LNCaP clone FGC (cell line): ENCODE measurements at regions not wholly inside any gene's neighbourhood (a gene's known extent, or its start where the extent isn't known, plus 50 kb on each side); places are given as distances from the start of the nearest gene placed in this dataset.

Experiments used
- DNase-seq: peaks from one replicate; pipeline ENCODE4 v3.0.0-alpha.2; 2011; ENCODE audit warnings: low read depth
- H3K4me3 ChIP-seq: 2 replicates; pipeline ENCODE4 v1.5.1; 2011; ENCODE audit warnings: mild to moderate bottlenecking, low read depth, low read length, control low read depth
- TF ChIP-seq, protein P1 (sequence below): IDR thresholded peaks from 2 replicates; pipeline ENCODE4 v1.5.1; 2012; ENCODE audit warnings: mild to moderate bottlenecking; ENCODE audit not compliant: control insufficient read depth, insufficient read depth; ENCODE audit errors: extremely low read depth

DNA sequence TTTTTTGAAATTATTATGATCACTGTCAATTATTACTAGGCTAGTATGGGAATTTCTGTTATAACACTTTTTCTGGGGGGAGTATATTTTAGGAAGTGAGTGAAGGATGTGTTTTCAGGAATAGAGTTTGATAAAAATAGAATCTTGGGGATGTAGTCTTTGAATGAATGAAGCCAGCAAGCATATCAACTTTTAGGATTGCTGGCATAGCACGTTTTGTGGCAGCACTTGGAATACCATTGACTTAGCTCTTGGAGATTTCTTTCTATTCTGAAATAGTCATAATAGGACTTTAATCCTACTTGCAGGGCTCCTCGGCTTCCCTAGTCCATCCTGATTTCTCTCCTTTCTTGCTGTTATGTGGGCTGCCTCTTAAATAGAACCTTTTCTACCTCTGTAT lies 141.6 kb downstream of the DACT1 start:
- TF ChIP-seq, protein P1, sequence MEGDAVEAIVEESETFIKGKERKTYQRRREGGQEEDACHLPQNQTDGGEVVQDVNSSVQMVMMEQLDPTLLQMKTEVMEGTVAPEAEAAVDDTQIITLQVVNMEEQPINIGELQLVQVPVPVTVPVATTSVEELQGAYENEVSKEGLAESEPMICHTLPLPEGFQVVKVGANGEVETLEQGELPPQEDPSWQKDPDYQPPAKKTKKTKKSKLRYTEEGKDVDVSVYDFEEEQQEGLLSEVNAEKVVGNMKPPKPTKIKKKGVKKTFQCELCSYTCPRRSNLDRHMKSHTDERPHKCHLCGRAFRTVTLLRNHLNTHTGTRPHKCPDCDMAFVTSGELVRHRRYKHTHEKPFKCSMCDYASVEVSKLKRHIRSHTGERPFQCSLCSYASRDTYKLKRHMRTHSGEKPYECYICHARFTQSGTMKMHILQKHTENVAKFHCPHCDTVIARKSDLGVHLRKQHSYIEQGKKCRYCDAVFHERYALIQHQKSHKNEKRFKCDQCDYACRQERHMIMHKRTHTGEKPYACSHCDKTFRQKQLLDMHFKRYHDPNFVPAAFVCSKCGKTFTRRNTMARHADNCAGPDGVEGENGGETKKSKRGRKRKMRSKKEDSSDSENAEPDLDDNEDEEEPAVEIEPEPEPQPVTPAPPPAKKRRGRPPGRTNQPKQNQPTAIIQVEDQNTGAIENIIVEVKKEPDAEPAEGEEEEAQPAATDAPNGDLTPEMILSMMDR: no peak
- no peak for DNase-seq
- no peak overlapping the region for H3K4me3 ChIP-seq

DNA sequence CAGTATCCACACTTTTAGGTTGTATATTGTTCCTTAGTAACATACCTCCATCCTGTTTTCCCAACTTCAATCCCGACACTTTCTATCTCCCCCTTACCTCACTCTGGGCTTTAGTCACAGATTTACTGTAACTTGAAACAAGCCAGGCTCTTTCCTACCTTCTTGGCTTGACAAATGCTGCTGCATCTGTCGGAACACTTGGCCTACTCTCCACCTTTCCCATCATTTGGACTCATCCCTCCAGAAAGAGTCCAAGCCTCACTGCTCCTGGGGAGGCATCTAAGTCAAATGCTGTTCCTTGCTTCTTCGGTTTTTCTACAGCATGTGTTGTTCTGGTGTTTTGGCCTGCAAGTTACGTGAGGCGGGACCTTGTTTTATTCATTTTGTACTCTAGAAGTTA lies 142.4 kb downstream of the DACT1 start:
- TF ChIP-seq, protein P1: no peak
- no peak for DNase-seq
- no peak overlapping the region for H3K4me3 ChIP-seq

DNA sequence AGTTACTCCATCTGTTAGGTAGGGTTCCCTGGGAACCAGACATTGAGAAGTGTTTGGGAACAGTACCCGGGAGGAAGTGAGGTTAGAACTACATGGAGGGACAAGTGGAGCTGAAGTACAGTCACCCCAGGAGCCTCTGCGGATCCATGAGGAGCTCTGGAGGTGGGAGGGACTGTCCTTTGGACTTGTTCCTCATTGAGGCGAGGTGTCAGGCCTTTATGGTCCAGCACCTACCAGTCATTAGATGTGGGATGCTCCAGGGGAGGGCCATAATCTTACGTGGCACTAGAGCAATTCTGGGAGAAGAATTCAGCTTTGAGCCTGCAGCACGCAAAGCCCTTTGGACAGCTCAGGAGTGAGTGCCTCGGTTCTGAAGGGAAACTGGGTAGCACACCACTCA lies 142.8 kb downstream of the DACT1 start:
- TF ChIP-seq, protein P1: no peak
- DNase-seq: no peak
- H3K4me3 ChIP-seq: no peak overlapping the region

DNA sequence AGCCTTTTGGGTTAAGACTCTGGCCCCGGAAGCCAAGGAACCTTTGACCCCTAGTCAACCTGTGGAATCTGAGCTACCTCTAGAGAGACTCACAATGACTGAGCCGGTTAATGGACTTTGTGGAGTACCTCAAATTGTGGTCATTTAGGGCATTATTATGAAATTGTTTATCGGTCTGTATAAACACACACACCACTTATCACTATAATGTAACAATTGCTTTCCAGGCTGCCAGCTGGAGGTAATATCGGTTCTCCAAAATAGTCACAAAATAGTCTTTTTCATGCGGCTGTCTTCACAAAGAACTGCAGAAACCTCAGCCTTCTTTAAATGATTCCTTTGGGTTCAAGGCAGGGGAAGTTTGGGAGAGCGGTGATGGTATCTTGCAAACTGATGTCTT lies 144.2 kb downstream of the DACT1 start:
- TF ChIP-seq, protein P1: no peak
- no peak overlapping the region for H3K4me3 ChIP-seq
- DNase-seq: no peak

DNA sequence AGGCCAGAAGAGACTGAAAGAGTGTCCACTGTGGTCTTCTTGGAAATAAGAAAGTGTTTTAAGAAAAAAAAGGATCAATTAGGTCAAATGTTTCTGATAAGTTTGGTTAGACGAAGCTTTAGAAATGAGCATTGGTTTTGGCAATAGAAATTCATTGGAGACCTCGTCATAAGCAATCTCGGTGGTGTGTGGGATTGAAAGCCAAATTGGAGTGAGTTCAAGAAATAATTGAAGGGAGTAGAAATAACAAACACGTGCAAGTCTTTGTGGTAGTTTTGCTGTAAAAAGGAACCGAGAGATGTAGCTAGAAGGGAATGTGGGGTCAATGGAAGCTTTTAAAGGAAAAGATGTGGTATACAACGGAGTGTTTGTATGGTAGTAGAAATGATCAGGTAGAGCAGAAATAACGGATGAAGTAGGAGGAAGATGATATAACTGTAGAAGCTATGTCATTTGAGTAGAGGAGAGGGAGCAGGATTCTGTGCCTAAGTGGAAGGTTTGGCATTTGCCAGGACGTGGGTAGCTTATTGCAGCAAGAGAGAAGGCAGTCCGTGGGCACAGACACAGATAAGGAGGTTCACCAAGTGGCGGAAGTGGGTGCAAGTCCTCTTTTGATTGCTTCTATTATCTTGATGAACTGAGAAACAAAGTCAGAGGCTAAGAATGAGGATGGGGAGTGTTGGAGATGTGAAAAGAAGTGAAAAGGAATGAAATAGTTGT lies 146.2 kb downstream of the DACT1 start:
- TF ChIP-seq, protein P1: no peak
- DNase-seq: no peak
- no peak overlapping the region for H3K4me3 ChIP-seq

DNA sequence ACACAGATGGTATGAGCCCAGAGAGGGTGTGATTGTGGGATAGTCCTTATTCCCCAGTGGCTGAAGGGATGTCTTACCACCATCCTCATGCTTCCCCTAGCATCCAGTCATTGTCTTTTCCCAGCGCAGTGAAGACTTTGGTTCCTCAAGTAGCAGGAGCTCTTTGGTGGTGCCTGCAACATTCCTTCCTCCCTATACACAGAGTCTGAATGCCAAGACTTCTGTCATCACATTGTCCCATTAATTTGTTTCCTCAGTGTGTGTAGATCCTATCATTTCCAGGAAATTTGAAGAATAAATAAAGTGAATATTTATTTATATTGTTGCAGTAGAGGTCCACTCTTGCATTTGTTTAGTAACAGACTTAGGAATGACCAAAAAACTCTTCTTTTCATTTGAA lies 147.2 kb downstream of the DACT1 start:
- H3K4me3 ChIP-seq: no peak overlapping the region
- TF ChIP-seq, protein P1: no peak
- peak; percentile 80 for DNase-seq

DNA sequence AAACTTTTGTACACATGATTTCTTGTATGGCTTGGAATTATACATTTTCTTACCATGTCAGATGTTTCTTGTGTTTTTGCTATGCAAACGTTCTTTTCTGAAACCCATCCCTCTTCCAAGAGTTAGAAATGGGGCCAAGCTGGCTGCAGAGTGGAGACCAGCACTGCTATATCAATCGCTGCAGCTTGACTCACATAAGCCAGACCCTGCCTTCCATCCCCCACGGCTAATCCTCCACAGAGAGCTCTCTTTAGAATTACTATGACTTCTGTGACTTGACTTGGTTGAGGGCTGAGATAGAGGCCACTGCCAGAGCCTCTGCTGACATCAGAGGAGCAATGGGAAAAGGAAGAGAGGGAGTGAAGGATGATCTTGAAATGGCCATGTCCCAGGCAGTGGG lies 147.9 kb downstream of the DACT1 start:
- no peak overlapping the region for H3K4me3 ChIP-seq
- TF ChIP-seq, protein P1: no peak

More for the DNA sequence above, 147.9 kb downstream of the DACT1 start:
- DNase-seq: no peak
